Stimulated activated CD8-positive, alpha-beta memory T cell treated with anti-CD3 and anti-CD28 coated beads, Interleukin-7, amount 100 ng/mL, for 48 hours (primary cell): ENCODE measurements at regions not wholly inside any gene's neighbourhood (a gene's known extent, or its start where the extent isn't known, plus 50 kb on each side); places are given as distances from the start of the nearest gene placed in this dataset.

Experiments
- DNase-seq, 2 donors: peaks; one replicate each; pipeline ENCODE4 v3.0.0-alpha.2; 2020; ENCODE audit warnings: low read depth in 1 of 2; ENCODE audit errors: extremely low read depth in 1 of 2

DNA sequence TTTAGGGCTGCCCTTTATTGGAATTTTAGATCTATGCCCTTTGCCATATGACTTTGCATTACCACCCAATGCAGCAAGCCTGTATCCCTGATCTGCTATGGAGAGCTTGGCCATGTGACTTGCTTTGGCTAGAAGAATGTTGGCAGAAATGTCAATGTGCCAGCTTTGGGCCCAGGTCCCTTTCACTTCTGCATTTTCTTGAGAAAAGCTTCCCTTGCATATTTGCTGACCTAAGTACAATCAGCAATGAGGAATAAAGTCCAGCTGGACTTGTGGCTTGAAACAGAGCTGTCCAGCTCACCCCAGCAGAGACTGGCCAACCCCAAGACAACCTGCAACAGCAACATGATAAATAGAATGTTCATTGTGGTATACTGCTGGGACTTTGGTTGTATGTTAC, 135.9 kb downstream of the PAH start:
- no peak for DNase-seq

DNA sequence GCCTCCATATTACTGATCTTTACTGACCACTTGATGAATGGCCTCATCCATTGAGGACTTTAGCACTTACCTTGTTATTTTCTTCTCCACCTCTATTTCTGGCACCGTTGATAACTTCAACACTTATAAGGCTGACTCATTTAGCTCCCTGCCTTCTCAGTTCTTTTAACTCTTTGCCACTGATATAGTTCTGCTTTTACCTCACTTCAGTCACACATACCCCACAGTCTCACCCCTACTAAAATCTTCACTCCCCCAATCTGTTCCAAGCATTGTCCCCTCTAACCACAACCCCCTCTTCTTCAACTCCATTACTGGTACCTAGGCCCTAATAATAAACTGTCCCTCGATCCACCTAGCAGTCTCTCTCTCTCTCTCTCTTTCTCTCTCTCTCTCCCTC, 141.0 kb downstream of the PAH start:
- DNase-seq, result no peak

DNA sequence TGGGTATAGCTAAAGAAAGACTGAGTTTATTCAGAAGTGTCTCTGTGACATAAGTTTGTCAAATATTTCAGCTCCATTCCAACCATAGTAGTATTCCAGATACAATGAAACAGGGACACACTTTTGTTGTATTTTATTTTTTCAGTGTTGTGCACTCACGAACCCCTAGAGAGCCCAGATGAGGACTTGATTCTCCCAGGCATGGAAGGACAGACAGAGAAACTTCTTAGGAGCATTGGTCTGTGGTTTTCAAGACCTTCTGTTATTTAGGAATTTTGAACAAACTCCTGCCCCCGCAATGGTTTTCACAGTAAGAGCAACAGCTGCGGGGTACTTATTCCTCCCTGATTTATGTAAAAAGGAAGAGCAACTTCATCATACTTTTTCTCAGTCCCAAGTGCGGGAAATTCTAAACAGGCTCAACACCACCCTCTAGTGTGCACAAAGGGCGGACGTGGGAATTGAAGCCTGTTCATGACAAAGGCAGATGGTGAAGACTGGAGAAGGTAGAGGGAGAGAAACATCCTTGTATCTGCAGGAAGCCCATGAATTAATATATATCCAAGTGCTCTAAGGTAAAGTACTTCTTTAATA, 147.6 kb downstream of the PAH start:
- DNase-seq, result no peak

DNA sequence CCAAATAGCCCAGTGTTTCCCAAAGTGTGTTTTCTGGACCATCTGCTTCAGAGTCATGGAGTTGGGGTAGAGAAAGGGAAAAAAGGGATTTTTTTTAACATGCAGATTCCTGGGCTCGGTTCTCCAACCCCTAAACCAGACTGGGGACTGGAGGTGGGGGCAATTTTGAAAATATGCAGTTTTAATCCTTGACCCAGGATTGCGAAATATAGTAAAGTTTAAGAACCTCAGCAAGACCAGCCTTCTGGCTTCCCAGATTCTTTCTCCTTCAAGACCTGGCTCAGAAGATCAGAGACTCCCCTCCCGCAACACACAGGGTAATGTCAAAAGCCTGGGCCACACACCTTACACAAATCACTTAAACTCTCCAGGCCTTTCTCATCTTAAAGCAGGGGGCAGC, 150.1 kb downstream of the PAH start:
- DNase-seq, result no peak

- DNase-seq, result no peak
These were observed 151.3 kb downstream of the PAH start for GRCh38 chr12:102765736-102766135.

GRCh38 chr12:102763471-102763870, 153.6 kb downstream of the PAH start:
- no peak for DNase-seq

DNA sequence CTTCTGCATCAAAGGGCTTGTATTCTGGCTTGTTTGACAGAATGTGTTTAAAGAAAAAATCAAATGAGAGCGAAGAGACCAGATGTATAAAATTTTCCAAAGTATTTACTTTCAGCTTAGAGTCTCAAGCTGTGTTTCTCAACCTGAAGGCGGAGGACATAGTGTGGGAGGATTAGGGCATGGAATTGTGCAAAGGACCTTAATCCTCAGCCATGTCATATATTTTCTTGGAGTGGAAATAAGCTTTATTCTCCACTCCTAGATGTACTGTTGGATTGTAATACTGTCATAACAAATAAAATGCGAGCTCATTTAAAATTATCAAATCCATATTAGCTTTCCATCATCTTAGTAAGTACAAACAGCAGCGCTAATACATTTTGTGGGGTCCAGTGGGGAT, 154.0 kb downstream of the PAH start:
- no peak for DNase-seq

DNA sequence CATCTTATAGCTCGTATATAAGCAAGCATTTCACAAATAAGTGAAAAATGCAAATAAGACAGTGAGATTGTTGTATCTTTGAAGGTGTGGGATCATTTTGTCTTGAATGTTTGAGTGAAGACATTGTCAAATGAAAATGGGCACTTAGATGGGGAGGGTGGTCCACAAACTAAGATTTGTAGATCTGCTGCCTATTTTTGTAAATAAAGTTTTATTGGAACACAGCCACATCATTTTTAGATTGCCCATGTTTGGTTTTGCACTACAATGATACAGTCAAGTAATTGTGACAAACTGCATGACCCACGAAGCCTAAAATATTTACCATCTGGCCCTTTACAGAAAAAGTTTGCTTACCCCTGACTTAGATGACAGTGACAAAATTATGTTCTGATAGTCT, 156.7 kb downstream of the PAH start:
- no peak for DNase-seq

- no peak for DNase-seq
These were observed 157.6 kb downstream of the PAH start for GRCh38 chr12:102759466-102759865.

GRCh38 chr12:102757882-102758226, 159.2 kb downstream of the PAH start:
- DNase-seq, result no peak

GRCh38 chr12:102757154-102757881, 159.7 kb downstream of the PAH start:
- no peak for DNase-seq

GRCh38 chr12:102756530-102756929, 160.5 kb downstream of the PAH start:
- no peak for DNase-seq

- DNase-seq, result no peak
These were observed 161.8 kb downstream of the PAH start for GRCh38 chr12:102755266-102755665.

GRCh38 chr12:102753802-102754201, 163.2 kb downstream of the PAH start:
- DNase-seq, result no peak

- no peak for DNase-seq
These were observed 168.3 kb downstream of the PAH start for GRCh38 chr12:102748704-102749103.

- DNase-seq, result no peak
These were observed 170.1 kb downstream of the PAH start for GRCh38 chr12:102746963-102747362.

DNA sequence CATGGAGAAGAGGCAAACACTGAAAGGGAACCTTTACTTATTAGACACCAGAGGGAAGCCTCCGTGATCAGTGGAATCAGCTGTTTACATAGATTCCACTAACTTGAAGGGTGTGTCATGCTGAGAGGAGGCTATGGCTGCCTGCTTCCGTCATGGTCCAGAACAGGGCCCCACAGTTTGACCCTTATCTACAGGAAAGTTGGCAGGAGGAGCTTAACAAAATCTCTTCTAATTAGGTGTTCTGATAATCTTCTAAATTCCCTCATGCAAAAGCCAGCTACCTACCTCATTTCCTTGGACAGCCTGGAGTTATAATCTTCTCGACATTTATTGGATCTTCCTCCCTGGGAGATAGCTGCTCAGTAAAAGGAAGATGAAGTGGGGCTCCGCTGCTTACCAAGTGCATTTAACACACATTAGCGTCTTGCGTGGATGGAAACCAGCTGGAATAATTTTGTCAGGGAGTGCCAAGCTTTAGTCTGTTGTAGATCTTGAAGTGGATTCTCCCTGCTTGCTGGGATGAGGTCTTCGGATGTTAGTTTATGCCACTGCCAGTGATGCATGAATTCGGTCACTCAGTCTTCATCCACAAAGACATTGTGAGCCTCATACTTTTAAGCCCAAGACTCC, 171.0 kb downstream of the PAH start:
- DNase-seq, result no peak

DNA sequence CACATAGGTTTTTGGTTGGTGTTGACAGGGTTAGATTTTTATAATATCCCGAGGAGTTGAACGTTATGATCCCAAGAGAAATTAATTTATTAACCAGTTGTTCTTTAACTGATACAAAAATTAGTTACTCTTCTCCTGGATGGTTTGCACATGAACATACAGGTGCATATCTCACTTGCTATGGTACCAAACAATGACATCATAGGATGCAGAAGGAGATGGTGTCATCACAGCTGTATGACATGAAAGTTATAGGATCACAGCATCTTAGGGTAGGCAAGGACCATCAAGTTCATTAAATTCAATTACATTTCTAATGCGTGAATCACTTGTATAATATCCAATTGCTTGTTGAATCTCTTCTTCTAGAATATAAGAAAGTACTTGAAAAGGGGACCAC, 175.8 kb downstream of the PAH start:
- no peak for DNase-seq

GRCh38 chr12:102740141-102740955, 176.7 kb downstream of the PAH start:
- DNase-seq, result no peak

GRCh38 chr12:102736328-102736727, 180.7 kb downstream of the PAH start:
- no peak for DNase-seq

GRCh38 chr12:102735104-102735503, 181.9 kb downstream of the PAH start:
- DNase-seq, result no peak

- no peak for DNase-seq
These were observed 186.0 kb downstream of the PAH start for GRCh38 chr12:102730996-102731395.
